SK-N-SH (cell line): ENCODE measurements at regions not wholly inside any gene's neighbourhood (a gene's known extent, or its start where the extent isn't known, plus 50 kb on each side); places are given as distances from the start of the nearest gene placed in this dataset.

ENCODE experiments used
- CTCF ChIA-PET: fragments of 300-600, 350-600 bp; formaldehyde crosslinking; extraction: SDS; loops from one replicate; lab custom pipeline; 2021; lab: Yijun Ruan, JAX
- POLR2A ChIA-PET: fragments of 350-600 bp; sonication (Branson Sonifier 250); formaldehyde crosslinking; extraction: SDS; loops from one replicate; lab custom pipeline; 2020; ENCODE audit warnings: antibody characterized with exemption, inconsistent platforms; lab: Yijun Ruan, JAX
- DNase-seq: peaks from one replicate; pipeline ENCODE4 v3.0.0; 2012
- H2AFZ ChIP-seq: fragments of 200-600 bp; sonication (generic); 2 replicates; pipeline ENCODE4 v1.8.1; 2016; ENCODE audit warnings: antibody characterized with exemption, mild to moderate bottlenecking, low read depth
- H3F3A ChIP-seq: fragments of 200-600 bp; sonication (generic); replicated peaks from 2 replicates; pipeline ENCODE3; 2016; ENCODE audit warnings: antibody characterized with exemption, mild to moderate bottlenecking; ENCODE audit not compliant: insufficient read depth
- H3K27ac ChIP-seq, 2 experiments: fragments of 200-500 bp in 1 of 2; fragments of 200-600 bp in 1 of 2; sonication (Bioruptor generic) in 1 of 2; sonication (generic), shearing (Covaris generic) in 1 of 2; 2 replicates each; pipeline versions ENCODE4 v1.5.1 to v1.6.1; 2014 to 2016; ENCODE audit warnings: low read depth in 2 of 2, inconsistent platforms in 1 of 2, low read length in 1 of 2, mild to moderate bottlenecking in 1 of 2, mixed read lengths in 1 of 2
- H3K27me3 ChIP-seq: fragments of 200-600 bp; sonication (generic), shearing (Covaris generic); 2 replicates; pipeline ENCODE4 v1.6.1; 2016; ENCODE audit warnings: mixed run types; ENCODE audit not compliant: insufficient read depth
- H3K36me3 ChIP-seq, 2 experiments: fragments of 200-500 bp in 1 of 2; fragments of 200-600 bp in 1 of 2; sonication (Bioruptor generic) in 1 of 2; sonication (generic) in 1 of 2; replicated peaks in 1 of 2; 2 replicates each; pipeline versions ENCODE3 to v1.5.1; 2014 to 2016; ENCODE audit warnings: low read length in 1 of 2, mild to moderate bottlenecking in 1 of 2; ENCODE audit not compliant: insufficient read depth in 2 of 2, control insufficient read depth in 1 of 2
- H3K4me1 ChIP-seq, 2 experiments: fragments of 200-500 bp in 1 of 2; fragments of 200-600 bp in 1 of 2; sonication (Bioruptor generic) in 1 of 2; sonication (generic), shearing (Covaris generic) in 1 of 2; 2 replicates each; pipeline versions ENCODE4 v1.5.1 to v1.6.1; 2014 to 2016; ENCODE audit warnings: low read depth in 1 of 2, low read length in 1 of 2, mixed run types in 1 of 2; ENCODE audit not compliant: insufficient read depth in 2 of 2, control insufficient read depth in 1 of 2
- H3K4me2 ChIP-seq: fragments of 200-600 bp; sonication (generic), shearing (Covaris generic); 2 replicates; pipeline ENCODE4 v1.6.1; 2017; ENCODE audit warnings: mixed run types
- H3K4me3 ChIP-seq, 2 experiments: fragments of 200-500 bp in 1 of 2; fragments of 200-600 bp in 1 of 2; sonication (Bioruptor generic) in 1 of 2; sonication (generic), shearing (Covaris generic) in 1 of 2; 2 replicates each; pipeline versions ENCODE4 v1.5.1 to v1.8.1; 2014 to 2016; ENCODE audit warnings: low read depth in 2 of 2, inconsistent platforms in 1 of 2, low read length in 1 of 2, mild to moderate bottlenecking in 1 of 2, mixed read lengths in 1 of 2, moderate library complexity in 1 of 2
- H3K79me2 ChIP-seq: fragments of 200-600 bp; sonication (generic); 2 replicates; pipeline ENCODE4 v1.8.1; 2017; ENCODE audit warnings: mild to moderate bottlenecking; ENCODE audit not compliant: insufficient read depth
- H3K9ac ChIP-seq: fragments of 200-600 bp; sonication (generic); 2 replicates; pipeline ENCODE4 v1.6.1; 2017; ENCODE audit warnings: mixed run types
- H3K9me2 ChIP-seq: fragments of 200-600 bp; sonication (generic); 2 replicates; pipeline ENCODE4 v1.6.1; 2017; ENCODE audit warnings: mixed run types
- H3K9me3 ChIP-seq: fragments of 200-600 bp; sonication (generic); 2 replicates; pipeline ENCODE4 v1.6.1; 2017; ENCODE audit warnings: mixed run types, mild to moderate bottlenecking, moderate library complexity
- H4K20me1 ChIP-seq: fragments of 200-600 bp; sonication (generic); 2 replicates; pipeline ENCODE4 v1.6.1; 2017; ENCODE audit warnings: mild to moderate bottlenecking, mixed run types; ENCODE audit not compliant: insufficient read depth
- CHD2 ChIP-seq: fragments of 150-350 bp; IDR thresholded peaks from 2 replicates; pipeline ENCODE4 v1.6.1; 2018; ENCODE audit warnings: low read length; ENCODE audit not compliant: partially characterized antibody
- ELF1 ChIP-seq: IDR thresholded peaks from 2 replicates; pipeline ENCODE4 v1.4.0; 2012
- EZH2phosphoT487 ChIP-seq: fragments of 200-600 bp; sonication (generic); IDR thresholded peaks from 2 replicates; pipeline ENCODE4 v1.6.1; 2017; ENCODE audit warnings: low read depth, mixed run types, mild to moderate bottlenecking, antibody characterized with exemption, moderate library complexity, borderline replicate concordance
- FOXJ3 ChIP-seq: sonication (generic); formaldehyde crosslinking; IDR thresholded peaks from 2 replicates; pipeline ENCODE4 v1.5.1; 2020; ENCODE audit warnings: mild to moderate bottlenecking, missing genetic modification reagents
- GABPA ChIP-seq: IDR thresholded peaks from 2 replicates; pipeline ENCODE4 v1.4.0; 2012; ENCODE audit warnings: low read depth, mild to moderate bottlenecking
- IRF3 ChIP-seq: fragments of 150-350 bp; IDR thresholded peaks from 2 replicates; pipeline ENCODE4 v1.6.1; 2016; ENCODE audit warnings: mild to moderate bottlenecking, low read depth, low read length
- MAX ChIP-seq: IDR thresholded peaks from 2 replicates; pipeline ENCODE4 v1.4.0; 2012; ENCODE audit warnings: low read depth
- MXI1 ChIP-seq: IDR thresholded peaks from 2 replicates; pipeline ENCODE4 v1.6.1; 2012; ENCODE audit warnings: mild to moderate bottlenecking, low read depth, low read length, improper control_type of control experiment
- NRF1 ChIP-seq: IDR thresholded peaks from 2 replicates; pipeline ENCODE4 v1.6.1; 2012; ENCODE audit warnings: low read depth, mild to moderate bottlenecking, low read length
- PBX3 ChIP-seq: IDR thresholded peaks from 2 replicates; pipeline ENCODE4; 2012
- POLR2AphosphoS5 ChIP-seq: IDR thresholded peaks from 2 replicates; pipeline ENCODE4 v1.6.1; 2012; ENCODE audit warnings: low read depth, low read length
- RCOR1 ChIP-seq: fragments of 150-350 bp; IDR thresholded peaks from 2 replicates; pipeline ENCODE4 v1.6.1; 2017; ENCODE audit warnings: antibody characterized with exemption, low read length
- RXRA ChIP-seq: IDR thresholded peaks from 2 replicates; pipeline ENCODE4 v1.4.0; 2012; ENCODE audit warnings: low read depth, mild to moderate bottlenecking, borderline replicate concordance
- SMC3 ChIP-seq: IDR thresholded peaks from 2 replicates; pipeline ENCODE4 v1.6.1; 2012; ENCODE audit warnings: low read depth, low read length, improper control_type of control experiment
- TAF1 ChIP-seq: IDR thresholded peaks from 2 replicates; pipeline ENCODE4 v1.6.1; 2012; ENCODE audit warnings: low read depth, mild to moderate bottlenecking, low read length, moderate library complexity, borderline replicate concordance
- TCF12 ChIP-seq: IDR thresholded peaks from 2 replicates; pipeline ENCODE4 v1.4.0; 2012
- USF1 ChIP-seq: IDR thresholded peaks from 2 replicates; pipeline ENCODE4 v1.4.0; 2012; ENCODE audit warnings: low read depth, borderline replicate concordance
- USF2 ChIP-seq: fragments of 150-350 bp; IDR thresholded peaks from 2 replicates; pipeline ENCODE4 v1.6.1; 2017; ENCODE audit warnings: antibody characterized with exemption, low read length, low read depth, borderline replicate concordance
- ZBTB33 ChIP-seq: IDR thresholded peaks from 2 replicates; pipeline ENCODE4 v1.4.0; 2012; ENCODE audit warnings: low read depth, borderline replicate concordance
- WGBS: methylation state at CpG from one replicate; pipeline ENCODE4 v1.1.6; 2017; ENCODE audit warnings: low lambda C conversion rate; 5-methylcytosine and 5-hydroxymethylcytosine counted together

- H3K4me3 ChIP-seq: no peak overlapping the region
- WGBS: 63% methylated on average over 1 of the region's 1 CpG
- CTCF ChIA-PET: no interaction called here
- no peak for TF ChIP-seq RXRA
- no peak for TF ChIP-seq FOXJ3 (CRISPR knock-in tag)
- TF ChIP-seq TCF12: no peak
- TF ChIP-seq, all 33 proteins: peak for 0
- Histone ChIP-seq H3K36me3 (no peaks in the 10 kb centered on the region), H2AFZ (no peak overlapping the region), H3K27me3 (no peaks in the 10 kb centered on the region), H3K9me2 (no peaks in the 10 kb centered on the region), H3K4me2 (no peak overlapping the region), H3K27ac (no peak overlapping the region), H3K79me2 (no peaks in the 10 kb centered on the region), H3K9me3 (no peaks in the 10 kb centered on the region), H3F3A (no peaks in the 10 kb centered on the region), H3K9ac (no peak overlapping the region), H3K4me1 (no peaks in the 10 kb centered on the region), H4K20me1 (no peaks in the 10 kb centered on the region)
- POLR2A ChIA-PET: no interaction called here
- no peak for DNase-seq
Observed at GRCh38 chr13:90184355-90184754, 1163.1 kb upstream of the MIR17HG start.

GRCh38 chr13:90185734-90186133 is 1161.8 kb upstream of the MIR17HG start:
- H2AFZ ChIP-seq: no peak overlapping the region
- H3K4me3 ChIP-seq: no peak overlapping the region
- H3K36me3 ChIP-seq: no peaks in the 10 kb centered on the region
- CTCF ChIA-PET: interaction anchor here (1.0 kb wide), 1 partner anchor 19 kb away, joined by 3 read pairs; no protein-coding TSS in a partner anchor
- POLR2A ChIA-PET: no interaction called here
- no peaks in the 10 kb centered on the region for H3K27me3 ChIP-seq
- H3K4me2 ChIP-seq: no peak overlapping the region
- TF ChIP-seq ZBTB33: no peak
- no peak for TF ChIP-seq GABPA
- TF ChIP-seq MXI1: no peak
- no peak for TF ChIP-seq USF2
- no peak for TF ChIP-seq PBX3
- TF ChIP-seq IRF3: no peak
- TF ChIP-seq TAF1: no peak
- TF ChIP-seq ELF1: no peak
- TF ChIP-seq MAX: no peak
- TF ChIP-seq RXRA: no peak
- no peak for TF ChIP-seq NRF1
- no peak for TF ChIP-seq CHD2
- no peak for TF ChIP-seq SMC3
- TF ChIP-seq USF1: no peak
- TF ChIP-seq POLR2AphosphoS5: no peak
- TF ChIP-seq EZH2phosphoT487: no peak
- no peak for TF ChIP-seq TCF12
- no peak for TF ChIP-seq RCOR1
- no peak for DNase-seq
- no peaks in the 10 kb centered on the region for H3K9me2 ChIP-seq
- H3K79me2 ChIP-seq: no peaks in the 10 kb centered on the region
- H3F3A ChIP-seq: no peaks in the 10 kb centered on the region
- no peaks in the 10 kb centered on the region for H3K9me3 ChIP-seq
- H3K4me1 ChIP-seq: no peaks in the 10 kb centered on the region
- no peak overlapping the region for H3K27ac ChIP-seq
- no peak overlapping the region for H3K9ac ChIP-seq
- no peaks in the 10 kb centered on the region for H4K20me1 ChIP-seq
